Caco-2 (cell line): ENCODE measurements at regions not wholly inside any gene's neighbourhood (a gene's known extent, or its start where the extent isn't known, plus 50 kb on each side); places are given as distances from the start of the nearest gene placed in this dataset.

Experiments
- BruUV-seq: library from RNA; stranded (reverse); fragments of 400-500 nt; replicated peaks from 2 replicates; lab custom pipeline; 2021; lab: Mats Ljungman, UMichigan
- CTCF ChIA-PET: fragments of 300-600 bp; sonication (Branson Sonifier 250); formaldehyde crosslinking; loops from one replicate; lab custom pipeline; 2022; ENCODE audit warnings: antibody characterized with exemption; lab: Charles Lee
- POLR2A ChIA-PET: fragments of 300-600 bp; sonication (Branson Sonifier 250); formaldehyde crosslinking; loops from one replicate; lab custom pipeline; 2022; ENCODE audit warnings: antibody characterized with exemption; lab: Charles Lee
- DNase-seq, 2 experiments: peaks; one replicate each; pipeline versions ENCODE4 v3.0.0 to v3.0.0-alpha.2; 2020 to 2022
- H3K27me3 ChIP-seq: replicated peaks from 2 replicates; pipeline ENCODE4 v1.6.0; 2011; ENCODE audit warnings: low read length; ENCODE audit not compliant: control insufficient read depth, insufficient read depth
- H3K36me3 ChIP-seq: 2 replicates; pipeline ENCODE4 v1.5.1; 2011; ENCODE audit warnings: low read length; ENCODE audit not compliant: control insufficient read depth, insufficient read depth
- H3K4me1 ChIP-seq: fragments of 250-450 bp; sonication (Bioruptor Pico); 2 replicates; pipeline ENCODE4 v1.5.1; 2020; ENCODE audit warnings: mild to moderate bottlenecking
- H3K4me3 ChIP-seq: 2 replicates; pipeline ENCODE4 v1.5.1; 2011; ENCODE audit warnings: low read depth, mild to moderate bottlenecking, control low read depth, low read length
- H3K9me3 ChIP-seq: fragments of 250-450 bp; sonication (Bioruptor Pico); 2 replicates; pipeline ENCODE4 v1.5.1; 2020; ENCODE audit warnings: mild to moderate bottlenecking, moderate library complexity
- H3K27ac Mint-ChIP-seq: one replicate; pipeline ENCODE4 v1.8.0; 2022; ENCODE audit warnings: mixed read lengths; ENCODE audit not compliant: unreplicated experiment
- H3K27me3 Mint-ChIP-seq: one replicate; pipeline ENCODE4 v1.8.0; 2022; ENCODE audit warnings: mixed read lengths; ENCODE audit not compliant: insufficient read depth, unreplicated experiment
- H3K36me3 Mint-ChIP-seq: one replicate; pipeline ENCODE4 v1.8.0; 2022; ENCODE audit warnings: mild to moderate bottlenecking, mixed read lengths; ENCODE audit not compliant: insufficient read depth, unreplicated experiment
- H3K4me1 Mint-ChIP-seq: one replicate; pipeline ENCODE4 v1.8.0; 2022; ENCODE audit warnings: low read depth, mixed read lengths; ENCODE audit not compliant: unreplicated experiment
- H3K4me3 Mint-ChIP-seq: one replicate; pipeline ENCODE4 v1.8.0; 2022; ENCODE audit warnings: mild to moderate bottlenecking, moderate library complexity, mixed read lengths; ENCODE audit not compliant: unreplicated experiment
- H3K9me3 Mint-ChIP-seq: one replicate; pipeline ENCODE4 v1.8.0; 2022; ENCODE audit warnings: mixed read lengths; ENCODE audit not compliant: unreplicated experiment
- CTCF ChIP-seq, 2 experiments: fragments of 200-600 bp in 1 of 2; IDR thresholded peaks; 1 replicate in 1 of 2; 2 replicates in 1 of 2; pipeline versions ENCODE4 v1.5.1 to v1.8.0; 2011 to 2022; ENCODE audit warnings: antibody characterized with exemption in 1 of 2, control low read depth in 1 of 2, inconsistent platforms in 1 of 2, low read depth in 1 of 2, low read length in 1 of 2, mild to moderate bottlenecking in 1 of 2, moderate library complexity in 1 of 2; ENCODE audit not compliant: insufficient read depth in 1 of 2, severe bottlenecking in 1 of 2, unreplicated experiment in 1 of 2
- intact Hi-C: fragments of 100-400 bp; cut with micrococcal nuclease; formaldehyde crosslinking; loops from one replicate; pipeline ENCODE4 v1.10.0; 2022; ENCODE audit not compliant: unreplicated experiment

GRCh38 chr19:31983647-31984046 lies 361.8 kb upstream of the ZNF507 start:
- ChIA-PET POLR2A (no interaction called here), CTCF (no interaction called here)
- DNase-seq, result no peak
- Histone ChIP-seq H3K9me3 (no peaks in the 10 kb centered on the region), H3K27me3 (no peaks in the 10 kb centered on the region; the same call in 1 of the 2 replicates), H3K36me3 (no peaks in the 10 kb centered on the region), H3K4me1 (no peaks in the 10 kb centered on the region), H3K4me3 (no peak overlapping the region)
- no peak for TF ChIP-seq CTCF (IDR thresholded peaks at IDR 0.05; ENCODE audit: insufficient read depth in 1 of 2, low read depth in 1 of 2, low read length in 1 of 2, severe bottlenecking in 1 of 2, unreplicated experiment in 1 of 2)
- no peak overlapping the region for H3K27ac Mint-ChIP-seq
- H3K36me3 Mint-ChIP-seq, result no peaks in the 10 kb centered on the region
- no peaks in the 10 kb centered on the region for H3K4me1 Mint-ChIP-seq
- peaks cover 9% of the 10 kb centered on the region for H3K9me3 Mint-ChIP-seq
- intact Hi-C loops, result no loop called here
- H3K4me3 Mint-ChIP-seq, result no peak overlapping the region
- no TSS peak for BruUV-seq
- H3K27me3 Mint-ChIP-seq, result peaks cover 16% of the 10 kb centered on the region

GRCh38 chr19:31985001-31985605 lies 360.3 kb upstream of the ZNF507 start:
- Mint-ChIP-seq H3K36me3 (no peaks in the 10 kb centered on the region), H3K9me3 (peaks cover 10% of the 10 kb centered on the region), H3K4me1 (no peaks in the 10 kb centered on the region), H3K27ac (no peak overlapping the region), H3K4me3 (no peak overlapping the region), H3K27me3 (peaks cover 14% of the 10 kb centered on the region)
- Histone ChIP-seq H3K9me3 (no peaks in the 10 kb centered on the region), H3K4me3 (no peak overlapping the region), H3K4me1 (no peaks in the 10 kb centered on the region), H3K27me3 (no peaks in the 10 kb centered on the region), H3K36me3 (no peaks in the 10 kb centered on the region)
- TF ChIP-seq CTCF (IDR thresholded peaks at IDR 0.05; ENCODE audit: insufficient read depth in 1 of 2, low read depth in 1 of 2, low read length in 1 of 2, severe bottlenecking in 1 of 2, unreplicated experiment in 1 of 2), result no peak
- POLR2A ChIA-PET, result no interaction called here
- intact Hi-C loops, result no loop called here
- DNase-seq, result no peak
- CTCF ChIA-PET, result no interaction called here
- BruUV-seq, result no TSS peak

GRCh38 chr19:31986951-31987350 lies 358.5 kb upstream of the ZNF507 start:
- Mint-ChIP-seq H3K27me3 (peaks cover 12% of the 10 kb centered on the region), H3K27ac (no peak overlapping the region), H3K4me3 (no peak overlapping the region), H3K9me3 (peaks cover 10% of the 10 kb centered on the region), H3K36me3 (no peaks in the 10 kb centered on the region), H3K4me1 (no peaks in the 10 kb centered on the region)
- ChIA-PET CTCF (no interaction called here), POLR2A (no interaction called here)
- H3K4me3 ChIP-seq, result no peak overlapping the region
- H3K27me3 ChIP-seq, result no peaks in the 10 kb centered on the region
- DNase-seq, result no peak
- no peaks in the 10 kb centered on the region for H3K9me3 ChIP-seq
- TF ChIP-seq CTCF (IDR thresholded peaks at IDR 0.05; ENCODE audit: insufficient read depth in 1 of 2, low read depth in 1 of 2, low read length in 1 of 2, severe bottlenecking in 1 of 2, unreplicated experiment in 1 of 2), result no peak
- intact Hi-C loops, result no loop called here
- H3K4me1 ChIP-seq, result no peaks in the 10 kb centered on the region
- H3K36me3 ChIP-seq, result no peaks in the 10 kb centered on the region
- no TSS peak for BruUV-seq
